Thyroid gland (tissue), 4 donors: ENCODE measurements at regions not wholly inside any gene's neighbourhood (a gene's known extent, or its start where the extent isn't known, plus 50 kb on each side); places are given as distances from the start of the nearest gene placed in this dataset.

Experiments
- DNase-seq, 2 donors: peaks; one replicate each; pipeline ENCODE4 v3.0.0-alpha.2; 2019
- H3K27ac ChIP-seq, 3 donors: fragments of 200-600 bp; sonication (generic); 1 replicate in 2 of 3; 2 replicates in 1 of 3; pipeline ENCODE4 v1.5.1; 2016 to 2019; ENCODE audit warnings: mild to moderate bottlenecking in 1 of 3, moderate library complexity in 1 of 3
- H3K27me3 ChIP-seq: fragments of 200-600 bp; sonication (generic); one replicate; pipeline ENCODE4 v1.5.1; 2019
- H3K36me3 ChIP-seq, 2 donors: fragments of 200-600 bp; sonication (generic); one replicate each; pipeline ENCODE4 v1.5.1; 2016 to 2019
- H3K4me1 ChIP-seq, 2 donors: fragments of 200-600 bp; sonication (generic); one replicate each; pipeline ENCODE4 v1.5.1; 2017 to 2019
- H3K4me3 ChIP-seq, 3 donors: fragments of 200-600 bp; sonication (generic); replicated peaks in 1 of 3; 1 replicate in 2 of 3; 2 replicates in 1 of 3; pipeline ENCODE4 v1.5.1; 2016; ENCODE audit warnings: mild to moderate bottlenecking in 1 of 3
- H3K9me3 ChIP-seq: fragments of 200-600 bp; sonication (generic); one replicate; pipeline ENCODE4 v1.5.1; 2017
- CTCF ChIP-seq, 6 experiments: fragments of 200-600 bp in 3 of 6; fragments of 450-650 bp in 3 of 6; sonication (generic) in 3 of 6; IDR thresholded peaks; one replicate each; pipeline ENCODE4 v1.5.1; 2016 to 2019; ENCODE audit warnings: antibody characterized with exemption in 6 of 6, mild to moderate bottlenecking in 2 of 6, inconsistent platforms in 1 of 6, moderate library complexity in 1 of 6
- POLR2A ChIP-seq, 2 donors: fragments of 450-650 bp; IDR thresholded peaks; one replicate each; pipeline ENCODE4 v1.6.1; 2017; ENCODE audit warnings: antibody characterized with exemption in 2 of 2, mild to moderate bottlenecking in 2 of 2, moderate library complexity in 1 of 2
- WGBS, 2 donors: methylation state at CpG; one replicate each; pipeline ENCODE4 v1.1.5; 2017; 5-methylcytosine and 5-hydroxymethylcytosine counted together
- intact Hi-C: fragments of 100-400 bp; cut with DNase I; formaldehyde crosslinking; loops from one replicate; pipeline ENCODE4 v1.15.1; 2023

DNA sequence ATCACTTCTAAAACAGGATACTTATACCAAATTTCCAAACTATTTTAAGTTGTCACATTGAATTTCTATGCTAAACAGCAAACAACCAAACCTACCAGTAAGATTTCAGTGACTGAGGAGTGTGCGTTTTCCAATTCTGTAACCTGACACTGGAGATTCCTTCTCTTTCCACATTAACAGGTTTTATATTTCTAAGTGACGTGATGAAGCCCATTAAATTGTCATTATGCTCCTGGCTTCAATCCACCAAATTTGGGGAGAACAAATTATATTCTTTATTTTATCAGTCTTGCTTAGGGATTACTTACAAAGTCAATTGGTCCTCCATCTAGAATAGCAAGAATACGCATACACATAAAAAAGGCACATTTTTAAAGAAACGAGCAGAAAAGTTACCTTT is 764.8 kb upstream of the NR2F2 start:
- Histone ChIP-seq H3K36me3 (no peaks in the 10 kb centered on the region), H3K4me3 (no peak overlapping the region), H3K27me3 (no peaks in the 10 kb centered on the region), H3K4me1 (no peaks in the 10 kb centered on the region), H3K9me3 (no peaks in the 10 kb centered on the region), H3K27ac (no peak overlapping the region)
- 73 to 77% methylated on average over 4 of the region's 4 CpGs for WGBS, 2 donors
- TF ChIP-seq CTCF (IDR thresholded peaks at IDR 0.05) (no peak), POLR2A (IDR thresholded peaks at IDR 0.05) (no peak)
- no peak for DNase-seq
- intact Hi-C loops: no loop called here

GRCh38 chr15:95567686-95568085 is 762.8 kb upstream of the NR2F2 start:
- H3K9me3 ChIP-seq: no peaks in the 10 kb centered on the region
- H3K4me3 ChIP-seq: no peak overlapping the region
- intact Hi-C loops: no loop called here
- no peak for DNase-seq
- WGBS, 2 donors: 91 to 97% methylated on average over 1 of the region's 1 CpG
- TF ChIP-seq POLR2A (IDR thresholded peaks at IDR 0.05) (no peak), CTCF (IDR thresholded peaks at IDR 0.05) (no peak)
- H3K4me1 ChIP-seq: no peaks in the 10 kb centered on the region
- H3K27me3 ChIP-seq: no peaks in the 10 kb centered on the region
- no peak overlapping the region for H3K27ac ChIP-seq
- no peaks in the 10 kb centered on the region for H3K36me3 ChIP-seq

GRCh38 chr15:95574053-95574452 is 756.4 kb upstream of the NR2F2 start:
- Histone ChIP-seq H3K27me3 (no peaks in the 10 kb centered on the region), H3K9me3 (no peaks in the 10 kb centered on the region), H3K27ac (no peak overlapping the region), H3K4me1 (no peaks in the 10 kb centered on the region), H3K36me3 (no peaks in the 10 kb centered on the region), H3K4me3 (no peak overlapping the region)
- TF ChIP-seq POLR2A (IDR thresholded peaks at IDR 0.05): no peak
- no peak for TF ChIP-seq CTCF (IDR thresholded peaks at IDR 0.05)
- no peak for DNase-seq
- WGBS, 2 donors: 49 to 51% methylated on average over 5 of the region's 5 CpGs
- intact Hi-C loops: no loop called here

GRCh38 chr15:95577927-95578326 is 752.6 kb upstream of the NR2F2 start:
- Histone ChIP-seq H3K9me3 (no peaks in the 10 kb centered on the region), H3K4me1 (no peaks in the 10 kb centered on the region), H3K36me3 (no peaks in the 10 kb centered on the region), H3K27me3 (no peaks in the 10 kb centered on the region), H3K27ac (no peak overlapping the region), H3K4me3 (no peak overlapping the region)
- TF ChIP-seq CTCF (IDR thresholded peaks at IDR 0.05) (no peak), POLR2A (IDR thresholded peaks at IDR 0.05) (no peak)
- intact Hi-C loops: no loop called here
- DNase-seq: no peak
- 70 to 84% methylated on average over 4 of the region's 4 CpGs for WGBS, 2 donors

DNA sequence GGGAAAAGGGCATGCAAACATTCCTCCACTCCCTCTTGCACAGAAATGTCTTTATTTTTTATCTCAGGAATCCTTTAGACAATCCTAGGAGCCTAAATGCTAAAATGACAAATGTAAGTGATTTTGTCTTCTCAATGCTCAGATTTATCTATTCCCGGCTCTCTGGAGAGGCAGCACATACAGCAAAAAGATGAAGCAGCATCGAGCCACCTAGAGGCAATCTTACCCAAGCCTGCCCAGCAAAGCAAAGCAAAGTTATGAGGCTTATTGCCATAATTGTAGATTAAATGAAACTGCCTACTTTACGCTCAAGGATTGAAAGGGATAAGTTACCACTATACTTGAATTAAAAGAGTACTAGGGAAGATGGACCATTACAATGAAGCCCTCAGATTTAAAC is 750.4 kb upstream of the NR2F2 start:
- Histone ChIP-seq H3K36me3 (no peaks in the 10 kb centered on the region), H3K4me1 (no peaks in the 10 kb centered on the region), H3K27ac (no peak overlapping the region), H3K27me3 (no peaks in the 10 kb centered on the region), H3K4me3 (no peak overlapping the region), H3K9me3 (no peaks in the 10 kb centered on the region)
- WGBS, 2 donors: 75 to 79% methylated on average over 3 of the region's 3 CpGs
- TF ChIP-seq CTCF (IDR thresholded peaks at IDR 0.05) (no peak), POLR2A (IDR thresholded peaks at IDR 0.05) (no peak)
- DNase-seq: no peak
- intact Hi-C loops: no loop called here
